Right lobe of liver (tissue), 4 donors: ENCODE measurements at regions not wholly inside any gene's neighbourhood (a gene's known extent, or its start where the extent isn't known, plus 50 kb on each side); places are given as distances from the start of the nearest gene placed in this dataset.

Experiments
- POLR2A ChIP-seq: fragments of 450-650 bp; IDR thresholded peaks from one replicate; pipeline ENCODE4 v1.6.1; 2017; ENCODE audit warnings: antibody characterized with exemption, mild to moderate bottlenecking
- TF ChIP-seq, protein P1 (sequence below), 4 donors: fragments of 200-600 bp in 3 of 4; fragments of 450-650 bp in 1 of 4; IDR thresholded peaks; one replicate each; pipeline versions ENCODE4 v1.5.1 to v1.8.0; 2016 to 2022; ENCODE audit warnings: antibody characterized with exemption in 4 of 4, mild to moderate bottlenecking in 2 of 4
- donor health status: DM: no; HTN: no; CAD: no.
- donor health status: DM: no; HTN: no; CAD: no.
- donor health status: DM: no; HTN: yes; CAD: no.

DNA sequence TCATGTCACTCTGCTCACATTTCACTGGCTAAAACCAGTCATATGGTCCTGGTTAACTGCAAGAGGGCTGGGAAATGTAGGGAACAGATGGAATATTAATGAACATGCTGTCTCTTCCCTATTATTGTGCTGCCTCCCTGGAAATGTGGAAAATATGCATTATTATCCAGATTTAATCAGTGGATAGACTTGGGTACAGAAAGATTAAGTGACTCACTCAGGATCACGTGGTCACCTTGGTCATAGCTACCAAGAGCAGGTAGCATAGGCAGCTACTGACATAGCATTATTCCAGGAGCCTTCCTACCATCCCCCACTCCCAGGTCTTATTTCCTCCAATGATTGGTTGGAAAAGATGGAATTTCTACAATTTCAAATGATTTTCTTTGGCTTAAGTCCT, 141.1 kb downstream of the HRH4 start:
- TF ChIP-seq, protein P1, sequence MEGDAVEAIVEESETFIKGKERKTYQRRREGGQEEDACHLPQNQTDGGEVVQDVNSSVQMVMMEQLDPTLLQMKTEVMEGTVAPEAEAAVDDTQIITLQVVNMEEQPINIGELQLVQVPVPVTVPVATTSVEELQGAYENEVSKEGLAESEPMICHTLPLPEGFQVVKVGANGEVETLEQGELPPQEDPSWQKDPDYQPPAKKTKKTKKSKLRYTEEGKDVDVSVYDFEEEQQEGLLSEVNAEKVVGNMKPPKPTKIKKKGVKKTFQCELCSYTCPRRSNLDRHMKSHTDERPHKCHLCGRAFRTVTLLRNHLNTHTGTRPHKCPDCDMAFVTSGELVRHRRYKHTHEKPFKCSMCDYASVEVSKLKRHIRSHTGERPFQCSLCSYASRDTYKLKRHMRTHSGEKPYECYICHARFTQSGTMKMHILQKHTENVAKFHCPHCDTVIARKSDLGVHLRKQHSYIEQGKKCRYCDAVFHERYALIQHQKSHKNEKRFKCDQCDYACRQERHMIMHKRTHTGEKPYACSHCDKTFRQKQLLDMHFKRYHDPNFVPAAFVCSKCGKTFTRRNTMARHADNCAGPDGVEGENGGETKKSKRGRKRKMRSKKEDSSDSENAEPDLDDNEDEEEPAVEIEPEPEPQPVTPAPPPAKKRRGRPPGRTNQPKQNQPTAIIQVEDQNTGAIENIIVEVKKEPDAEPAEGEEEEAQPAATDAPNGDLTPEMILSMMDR (IDR thresholded peaks at IDR 0.05): no peak
- no peak for TF ChIP-seq POLR2A
